Gastroesophageal sphincter (tissue), 3 donors: ENCODE measurements at regions not wholly inside any gene's neighbourhood (a gene's known extent, or its start where the extent isn't known, plus 50 kb on each side); places are given as distances from the start of the nearest gene placed in this dataset.

Experiments
- EP300 ChIP-seq: sonication (generic); formaldehyde crosslinking; IDR thresholded peaks from one replicate; pipeline ENCODE4 v1.6.1; 2017; ENCODE audit warnings: antibody characterized with exemption, mild to moderate bottlenecking
- POLR2A ChIP-seq, 2 donors: fragments of 450-650 bp; IDR thresholded peaks; one replicate each; pipeline ENCODE4 v1.6.1; 2017; ENCODE audit warnings: antibody characterized with exemption in 2 of 2, mild to moderate bottlenecking in 2 of 2, moderate library complexity in 1 of 2
- POLR2AphosphoS5 ChIP-seq: sonication (generic); formaldehyde crosslinking; IDR thresholded peaks from one replicate; pipeline ENCODE4 v1.6.1; 2017; ENCODE audit warnings: antibody characterized with exemption
- TF ChIP-seq, protein P1 (sequence below), 4 experiments: fragments of 200-600 bp in 2 of 4; fragments of 450-650 bp in 2 of 4; sonication (generic) in 1 of 4; IDR thresholded peaks; one replicate each; pipeline ENCODE4 v1.5.1; 2017 to 2019; ENCODE audit warnings: antibody characterized with exemption in 4 of 4, mild to moderate bottlenecking in 2 of 4, moderate library complexity in 2 of 4

DNA sequence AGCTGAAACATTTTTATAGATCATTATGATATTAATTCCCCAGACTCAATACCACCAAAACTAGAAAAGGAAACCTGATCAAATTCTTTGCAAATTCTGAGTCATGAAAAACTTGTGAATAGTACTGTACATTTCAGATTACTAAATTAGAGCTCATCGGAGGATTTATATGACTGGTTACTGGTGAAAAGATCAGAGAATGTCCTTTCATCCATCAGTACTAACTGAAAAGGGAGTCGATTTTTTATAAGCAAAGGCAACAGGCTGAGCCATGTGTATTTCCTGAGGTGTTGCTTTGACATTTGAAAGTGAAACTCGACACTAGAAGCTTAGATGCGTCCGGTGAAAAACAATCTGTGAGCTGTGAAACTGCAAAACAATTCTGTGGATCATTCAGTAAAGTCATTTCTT, 155.7 kb downstream of the TNFSF18 start:
- TF ChIP-seq, protein P1, sequence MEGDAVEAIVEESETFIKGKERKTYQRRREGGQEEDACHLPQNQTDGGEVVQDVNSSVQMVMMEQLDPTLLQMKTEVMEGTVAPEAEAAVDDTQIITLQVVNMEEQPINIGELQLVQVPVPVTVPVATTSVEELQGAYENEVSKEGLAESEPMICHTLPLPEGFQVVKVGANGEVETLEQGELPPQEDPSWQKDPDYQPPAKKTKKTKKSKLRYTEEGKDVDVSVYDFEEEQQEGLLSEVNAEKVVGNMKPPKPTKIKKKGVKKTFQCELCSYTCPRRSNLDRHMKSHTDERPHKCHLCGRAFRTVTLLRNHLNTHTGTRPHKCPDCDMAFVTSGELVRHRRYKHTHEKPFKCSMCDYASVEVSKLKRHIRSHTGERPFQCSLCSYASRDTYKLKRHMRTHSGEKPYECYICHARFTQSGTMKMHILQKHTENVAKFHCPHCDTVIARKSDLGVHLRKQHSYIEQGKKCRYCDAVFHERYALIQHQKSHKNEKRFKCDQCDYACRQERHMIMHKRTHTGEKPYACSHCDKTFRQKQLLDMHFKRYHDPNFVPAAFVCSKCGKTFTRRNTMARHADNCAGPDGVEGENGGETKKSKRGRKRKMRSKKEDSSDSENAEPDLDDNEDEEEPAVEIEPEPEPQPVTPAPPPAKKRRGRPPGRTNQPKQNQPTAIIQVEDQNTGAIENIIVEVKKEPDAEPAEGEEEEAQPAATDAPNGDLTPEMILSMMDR (IDR thresholded peaks at IDR 0.05), result no peak
- TF ChIP-seq POLR2A (IDR thresholded peaks at IDR 0.05) (no peak), POLR2AphosphoS5 (no peak), EP300 (no peak)
